ENCODE measurements at regions not wholly inside any gene's neighbourhood (a gene's known extent, or its start where the extent isn't known, plus 50 kb on each side); places are given as distances from the start of the nearest gene placed in this dataset.

DNA sequence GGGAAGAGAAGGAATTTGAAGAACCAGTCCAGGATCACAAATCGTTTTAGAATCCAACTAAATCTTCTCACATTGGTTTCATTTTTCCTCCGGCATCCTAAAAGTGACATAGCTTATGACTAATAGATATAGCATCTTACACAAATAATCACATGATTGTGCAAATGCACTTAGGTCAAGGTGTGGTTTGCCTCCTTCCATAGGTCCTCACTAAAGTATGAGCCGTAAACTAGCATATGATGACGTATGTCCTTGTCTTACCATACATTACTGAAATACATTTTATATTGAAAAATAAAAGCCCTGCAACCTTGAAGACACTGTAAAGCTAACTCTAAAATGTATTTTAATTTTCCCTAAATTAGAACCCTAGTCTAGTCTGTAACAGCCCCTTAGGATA, 362.7 kb upstream of the ADAMTS16 start:
- H3K36me3 Mint-ChIP-seq (ENCODE audit: insufficient read depth in 1 of 3, low read depth in 3 of 3): no peaks in the 10 kb centered on the region; a peak in 1 of 7 replicates
- Histone ChIP-seq H3K79me2 (ENCODE audit: insufficient read depth, low read length) (no peaks in the 10 kb centered on the region), H4K20me1 (ENCODE audit: control insufficient read depth, insufficient read depth, insufficient read length) (no peaks in the 10 kb centered on the region), H3K27me3 (ENCODE audit: insufficient read depth, low read length) (no peaks in the 10 kb centered on the region), H3K56ac (ENCODE audit: insufficient read length, low read depth, low read length) (no peak overlapping the region), H3K9ac (ENCODE audit: extremely low read depth, insufficient read length, low read length) (no peak overlapping the region), H3K14ac (ENCODE audit: insufficient read depth, low read length) (no peak overlapping the region), H2BK5ac (ENCODE audit: insufficient read length, low read length) (no peak overlapping the region), H4K5ac (ENCODE audit: insufficient read length, low read depth, low read length) (no peak overlapping the region), H4K8ac (replicated peaks; ENCODE audit: insufficient read length, low read depth, low read length) (no peak overlapping the region), H2BK15ac (ENCODE audit: low read depth, low read length) (no peak overlapping the region), H2AK5ac (ENCODE audit: insufficient read length, low read length) (no peak overlapping the region), H3T11ph (ENCODE audit: low read length) (no peak overlapping the region), H3K9me3 (ENCODE audit: control insufficient read depth, low read depth, low read length) (no peaks in the 10 kb centered on the region), H3K4me1 (ENCODE audit: insufficient read depth, low read length) (no peaks in the 10 kb centered on the region), H2BK120ac (ENCODE audit: low read depth, low read length, poor library complexity, severe bottlenecking) (no peak overlapping the region), H3K18ac (ENCODE audit: insufficient read length, low read depth, low read length) (no peak overlapping the region), H3K23me2 (ENCODE audit: insufficient read length, low read depth, low read length, poor library complexity, severe bottlenecking) (no peaks in the 10 kb centered on the region), H2BK12ac (ENCODE audit: insufficient read length, low read depth, low read length) (no peak overlapping the region), H4K91ac (ENCODE audit: insufficient read length, low read depth, low read length) (no peak overlapping the region), H3K23ac (ENCODE audit: insufficient read length, low read depth, low read length) (no peak overlapping the region), H3K79me1 (ENCODE audit: insufficient read depth, low read depth, low read length, poor library complexity, severe bottlenecking) (no peaks in the 10 kb centered on the region), H2AFZ (ENCODE audit: low read length) (no peak overlapping the region), H3K4me2 (ENCODE audit: insufficient read depth, insufficient read length, low read length) (no peak overlapping the region), H3K4ac (ENCODE audit: low read depth, low read length) (no peak overlapping the region), H2BK20ac (ENCODE audit: low read depth, low read length, poor library complexity, severe bottlenecking) (no peak overlapping the region), H3K27ac (ENCODE audit: insufficient read length, low read depth, low read length) (no peak overlapping the region)
- DNase-seq: no peak
- peaks cover 0 to 3% of the 10 kb centered on the region in 2 experiments; a peak in 2 of 4 replicates for H3K4me1 Mint-ChIP-seq
- no CpG with 5 or more reads among the region's 4 CpGs for WGBS (ENCODE audit: extremely low coverage, insufficient read length, low lambda C conversion rate)
- TF ChIP-seq, protein P1, sequence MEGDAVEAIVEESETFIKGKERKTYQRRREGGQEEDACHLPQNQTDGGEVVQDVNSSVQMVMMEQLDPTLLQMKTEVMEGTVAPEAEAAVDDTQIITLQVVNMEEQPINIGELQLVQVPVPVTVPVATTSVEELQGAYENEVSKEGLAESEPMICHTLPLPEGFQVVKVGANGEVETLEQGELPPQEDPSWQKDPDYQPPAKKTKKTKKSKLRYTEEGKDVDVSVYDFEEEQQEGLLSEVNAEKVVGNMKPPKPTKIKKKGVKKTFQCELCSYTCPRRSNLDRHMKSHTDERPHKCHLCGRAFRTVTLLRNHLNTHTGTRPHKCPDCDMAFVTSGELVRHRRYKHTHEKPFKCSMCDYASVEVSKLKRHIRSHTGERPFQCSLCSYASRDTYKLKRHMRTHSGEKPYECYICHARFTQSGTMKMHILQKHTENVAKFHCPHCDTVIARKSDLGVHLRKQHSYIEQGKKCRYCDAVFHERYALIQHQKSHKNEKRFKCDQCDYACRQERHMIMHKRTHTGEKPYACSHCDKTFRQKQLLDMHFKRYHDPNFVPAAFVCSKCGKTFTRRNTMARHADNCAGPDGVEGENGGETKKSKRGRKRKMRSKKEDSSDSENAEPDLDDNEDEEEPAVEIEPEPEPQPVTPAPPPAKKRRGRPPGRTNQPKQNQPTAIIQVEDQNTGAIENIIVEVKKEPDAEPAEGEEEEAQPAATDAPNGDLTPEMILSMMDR (conservative IDR thresholded peaks at IDR 0.05): no peak
- no peak overlapping the region for H3K27ac Mint-ChIP-seq
- no peaks in the 10 kb centered on the region for H3K9me3 Mint-ChIP-seq
- H3K4me3 Mint-ChIP-seq: no peak overlapping the region
- H3K27me3 Mint-ChIP-seq (ENCODE audit: low read depth): no peaks in the 10 kb centered on the region; the same call in 1 of the 2 replicates

Data from H9 (cell line).